WTC11 (cell line): ENCODE measurements at regions not wholly inside any gene's neighbourhood (a gene's known extent, or its start where the extent isn't known, plus 50 kb on each side); places are given as distances from the start of the nearest gene placed in this dataset.
A peak's percentile ranks its signal among the peaks of the same experiment; 100 is the strongest.

Source experiments
- ATAC-seq: fragments of 200-7000 bp; cut with Tn5 transposase; 2 replicates; pipeline ENCODE4 v1.10.0; 2021; ENCODE audit warnings: mild to moderate bottlenecking, moderate library complexity
- CTCF ChIA-PET: fragments of 300-600 bp; sonication (Branson Sonifier 250); formaldehyde crosslinking; loops from one replicate; lab custom pipeline; 2021; ENCODE audit warnings: antibody characterized with exemption; lab: Charles Lee
- POLR2A ChIA-PET: fragments of 350-600 bp; sonication (Branson Sonifier 250); formaldehyde crosslinking; loops from one replicate; lab custom pipeline; 2021; ENCODE audit warnings: antibody characterized with exemption; lab: Charles Lee
- DNase-seq: peaks from one replicate; pipeline ENCODE4 v3.0.0; 2021; ENCODE audit warnings: low spot score
- H3K27ac Mint-ChIP-seq: 2 replicates; pipeline ENCODE4 v1.8.0; 2021; ENCODE audit warnings: mixed read lengths
- H3K27me3 Mint-ChIP-seq: 2 replicates; pipeline ENCODE4 v1.8.0; 2021; ENCODE audit warnings: low read depth, mild to moderate bottlenecking, moderate library complexity, mixed read lengths
- H3K36me3 Mint-ChIP-seq: 2 replicates; pipeline ENCODE4 v1.8.0; 2021; ENCODE audit warnings: mixed read lengths
- H3K4me1 Mint-ChIP-seq: 2 replicates; pipeline ENCODE4 v1.8.0; 2022; ENCODE audit warnings: mixed read lengths
- H3K4me3 Mint-ChIP-seq: 2 replicates; pipeline ENCODE4 v1.8.0; 2021; ENCODE audit warnings: mild to moderate bottlenecking, moderate library complexity, mixed read lengths
- H3K9me3 Mint-ChIP-seq: 2 replicates; pipeline ENCODE4 v1.8.0; 2021; ENCODE audit warnings: mixed read lengths
- CREM ChIP-seq: sonication (generic); formaldehyde crosslinking; IDR thresholded peaks from 2 replicates; pipeline ENCODE4 v1.8.1; 2022; ENCODE audit warnings: mild to moderate bottlenecking, missing genetic modification reagents, moderate library complexity
- EMX1 ChIP-seq: fragments of 250-450 bp; sonication (Bioruptor Pico); IDR thresholded peaks from 2 replicates; pipeline ENCODE4 v1.8.0; 2021; ENCODE audit warnings: mild to moderate bottlenecking
- FOXK1 ChIP-seq: sonication (generic); formaldehyde crosslinking; IDR thresholded peaks from 2 replicates; pipeline ENCODE4 v1.8.0; 2022; ENCODE audit warnings: mild to moderate bottlenecking, moderate library complexity, missing genetic modification reagents
- FOXP1 ChIP-seq: sonication (generic); formaldehyde crosslinking; IDR thresholded peaks from 2 replicates; pipeline ENCODE4 v1.8.0; 2022; ENCODE audit warnings: missing genetic modification reagents, mild to moderate bottlenecking, moderate library complexity, borderline replicate concordance
- GABPB1 ChIP-seq: sonication (generic); formaldehyde crosslinking; IDR thresholded peaks from 2 replicates; pipeline ENCODE4 v1.8.1; 2023; ENCODE audit warnings: mild to moderate bottlenecking, missing genetic modification reagents
- IRF2 ChIP-seq: sonication (generic); formaldehyde crosslinking; IDR thresholded peaks from 2 replicates; pipeline ENCODE4 v1.8.0; 2022; ENCODE audit warnings: low read depth, missing genetic modification reagents, borderline replicate concordance
- JUN ChIP-seq: sonication (generic); formaldehyde crosslinking; IDR thresholded peaks from 2 replicates; pipeline ENCODE4 v1.8.0; 2023; ENCODE audit warnings: mild to moderate bottlenecking, missing genetic modification reagents
- KAT7 ChIP-seq: sonication (generic); formaldehyde crosslinking; IDR thresholded peaks from 2 replicates; pipeline ENCODE4 v1.8.1; 2023; ENCODE audit warnings: missing genetic modification reagents, mild to moderate bottlenecking, borderline replicate concordance
- MXD4 ChIP-seq: fragments of 250-450 bp; sonication (Bioruptor Pico); IDR thresholded peaks from 2 replicates; pipeline ENCODE4 v1.8.0; 2021; ENCODE audit warnings: mild to moderate bottlenecking, moderate library complexity, borderline replicate concordance
- MYBL2 ChIP-seq: sonication (generic); formaldehyde crosslinking; IDR thresholded peaks from 2 replicates; pipeline ENCODE4 v1.8.1; 2023; ENCODE audit warnings: mild to moderate bottlenecking, moderate library complexity, missing genetic modification reagents
- NR3C1 ChIP-seq: sonication (generic); formaldehyde crosslinking; conservative IDR thresholded peaks from 2 replicates; pipeline ENCODE4 v1.8.1; 2023; ENCODE audit warnings: low read depth, mild to moderate bottlenecking, missing genetic modification reagents
- RORB ChIP-seq: fragments of 250-450 bp; sonication (Bioruptor Pico); IDR thresholded peaks from 2 replicates; pipeline ENCODE4 v1.9.0; 2021; ENCODE audit warnings: mild to moderate bottlenecking
- ZNF263 ChIP-seq: sonication (generic); formaldehyde crosslinking; IDR thresholded peaks from 2 replicates; pipeline ENCODE4 v1.8.1; 2022; ENCODE audit warnings: low read depth, mild to moderate bottlenecking, moderate library complexity, missing genetic modification reagents
- ZNF396 ChIP-seq: fragments of 250-450 bp; sonication (Bioruptor Pico); IDR thresholded peaks from 2 replicates; pipeline ENCODE4 v1.8.0; 2021; ENCODE audit warnings: mild to moderate bottlenecking, moderate library complexity, borderline replicate concordance
- ZNF416 ChIP-seq: fragments of 250-450 bp; sonication (Bioruptor Pico); IDR thresholded peaks from 2 replicates; pipeline ENCODE4 v1.9.0; 2021; ENCODE audit warnings: mild to moderate bottlenecking, inconsistent platforms
- ZNF423 ChIP-seq: fragments of 250-450 bp; sonication (Bioruptor Pico); IDR thresholded peaks from 2 replicates; pipeline ENCODE4 v2.1.2; 2022; ENCODE audit warnings: mild to moderate bottlenecking, moderate library complexity
- TF ChIP-seq, protein P1 (sequence below): sonication (generic); formaldehyde crosslinking; IDR thresholded peaks from 2 replicates; pipeline ENCODE4 v1.8.1; 2023; ENCODE audit warnings: mild to moderate bottlenecking, moderate library complexity, missing genetic modification reagents
- TF ChIP-seq, protein P2 (sequence below): fragments of 250-450 bp; sonication (Bioruptor Pico); IDR thresholded peaks from 2 replicates; pipeline ENCODE4 v1.9.0; 2021; ENCODE audit warnings: mild to moderate bottlenecking
- TF ChIP-seq, protein P3 (sequence below): sonication (generic); formaldehyde crosslinking; IDR thresholded peaks from 2 replicates; pipeline ENCODE4 v1.8.0; 2022; ENCODE audit warnings: mild to moderate bottlenecking, missing genetic modification reagents
- TF ChIP-seq, protein P4 (sequence below): sonication (generic); formaldehyde crosslinking; IDR thresholded peaks from 2 replicates; pipeline ENCODE4 v1.8.0; 2023; ENCODE audit warnings: missing genetic modification reagents
- TF ChIP-seq, protein P5 (sequence below): fragments of 250-450 bp; sonication (Bioruptor Pico); IDR thresholded peaks from 2 replicates; pipeline ENCODE4 v1.9.0; 2021; ENCODE audit warnings: mild to moderate bottlenecking

DNA sequence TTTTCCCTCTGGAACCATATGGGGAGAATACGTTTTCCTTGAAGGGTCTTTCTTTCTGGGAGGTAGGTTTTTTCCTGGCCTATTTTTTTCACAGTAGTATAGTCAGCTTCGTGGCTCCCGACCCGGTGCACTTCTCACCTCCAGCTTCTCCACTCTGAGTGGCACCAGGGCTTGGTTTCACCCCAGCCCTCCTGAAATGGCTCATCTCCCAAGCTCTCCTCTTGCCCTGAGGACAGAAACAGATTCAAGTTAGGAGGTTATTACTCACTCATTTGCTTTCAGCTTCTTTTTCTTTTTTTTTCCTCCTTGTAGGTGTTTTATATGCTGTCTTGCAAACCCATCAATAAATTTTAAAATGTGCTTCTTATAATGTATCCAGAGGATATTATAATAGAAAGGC is 199.3 kb downstream of the RFC3 start (continued):
- TF ChIP-seq NR3C1 (CRISPR knock-in tag) (no peak), MXD4 (CRISPR knock-in tag) (no peak), ZNF423 (no peak)

DNA sequence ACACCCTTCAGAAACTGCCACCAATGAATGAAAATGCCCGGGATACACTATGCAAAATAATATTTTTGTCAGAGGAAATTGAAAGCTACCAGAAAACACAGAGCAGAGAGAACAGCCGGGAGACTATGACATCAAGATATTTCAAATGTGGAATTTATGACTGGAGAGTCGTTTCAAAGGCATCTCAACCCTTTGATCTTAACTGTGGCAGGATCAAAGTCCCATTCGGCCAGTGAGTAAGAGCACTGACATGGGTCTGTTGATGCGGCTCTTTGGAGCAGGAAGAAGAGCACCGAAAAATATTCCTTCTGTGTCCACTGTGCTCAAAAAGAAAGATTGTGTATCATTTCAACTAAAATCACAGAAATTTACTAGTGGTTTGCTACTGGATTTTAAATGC is 201.9 kb downstream of the RFC3 start:
- Mint-ChIP-seq H3K27ac (no peak overlapping the region), H3K27me3 (no peaks in the 10 kb centered on the region)
- TF ChIP-seq GABPB1 (CRISPR knock-in tag) (0 out of 2 replicates have a peak, but pooled peaks have one; percentile 38), ZNF263 (CRISPR knock-in tag) (no peak), KAT7 (CRISPR knock-in tag) (no peak)
- TF ChIP-seq, protein P1, sequence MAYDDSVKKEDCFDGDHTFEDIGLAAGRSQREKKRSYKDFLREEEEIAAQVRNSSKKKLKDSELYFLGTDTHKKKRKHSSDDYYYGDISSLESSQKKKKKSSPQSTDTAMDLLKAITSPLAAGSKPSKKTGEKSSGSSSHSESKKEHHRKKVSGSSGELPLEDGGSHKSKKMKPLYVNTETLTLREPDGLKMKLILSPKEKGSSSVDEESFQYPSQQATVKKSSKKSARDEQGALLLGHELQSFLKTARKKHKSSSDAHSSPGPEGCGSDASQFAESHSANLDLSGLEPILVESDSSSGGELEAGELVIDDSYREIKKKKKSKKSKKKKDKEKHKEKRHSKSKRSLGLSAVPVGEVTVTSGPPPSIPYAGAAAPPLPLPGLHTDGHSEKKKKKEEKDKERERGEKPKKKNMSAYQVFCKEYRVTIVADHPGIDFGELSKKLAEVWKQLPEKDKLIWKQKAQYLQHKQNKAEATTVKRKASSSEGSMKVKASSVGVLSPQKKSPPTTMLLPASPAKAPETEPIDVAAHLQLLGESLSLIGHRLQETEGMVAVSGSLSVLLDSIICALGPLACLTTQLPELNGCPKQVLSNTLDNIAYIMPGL (CRISPR knock-in tag) = no peak
- TF ChIP-seq, all 79 proteins: peak for 1
- DNase-seq = no peak
- ChIA-PET CTCF (no interaction called here), POLR2A (no interaction called here)
- H3K4me1 Mint-ChIP-seq = no peaks in the 10 kb centered on the region
- H3K36me3 Mint-ChIP-seq = peaks cover 19% of the 10 kb centered on the region
- no peak for ATAC-seq
- no peak overlapping the region for H3K4me3 Mint-ChIP-seq
- peaks cover 40% of the 10 kb centered on the region for H3K9me3 Mint-ChIP-seq

DNA sequence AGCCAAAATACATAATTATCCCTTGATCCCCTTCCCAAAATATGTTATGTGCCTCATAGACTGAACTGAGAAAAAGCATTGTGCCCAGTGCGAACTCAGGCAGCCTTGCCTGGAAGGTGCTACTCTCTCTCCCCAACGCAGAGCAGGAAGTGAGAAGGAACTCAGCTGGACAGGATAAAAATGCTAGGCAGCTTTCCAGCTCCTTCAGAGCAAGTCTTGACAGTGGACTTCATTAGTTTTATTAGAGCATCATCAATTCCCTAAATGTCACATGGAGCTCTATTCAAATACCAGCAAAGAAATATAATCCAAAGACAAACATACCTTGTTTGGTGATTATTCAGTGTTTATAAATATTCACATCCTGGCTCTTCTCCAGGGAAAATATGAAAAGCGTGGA is 202.4 kb downstream of the RFC3 start:
- no peak for DNase-seq
- H3K36me3 Mint-ChIP-seq = peaks cover 19% of the 10 kb centered on the region

DNA sequence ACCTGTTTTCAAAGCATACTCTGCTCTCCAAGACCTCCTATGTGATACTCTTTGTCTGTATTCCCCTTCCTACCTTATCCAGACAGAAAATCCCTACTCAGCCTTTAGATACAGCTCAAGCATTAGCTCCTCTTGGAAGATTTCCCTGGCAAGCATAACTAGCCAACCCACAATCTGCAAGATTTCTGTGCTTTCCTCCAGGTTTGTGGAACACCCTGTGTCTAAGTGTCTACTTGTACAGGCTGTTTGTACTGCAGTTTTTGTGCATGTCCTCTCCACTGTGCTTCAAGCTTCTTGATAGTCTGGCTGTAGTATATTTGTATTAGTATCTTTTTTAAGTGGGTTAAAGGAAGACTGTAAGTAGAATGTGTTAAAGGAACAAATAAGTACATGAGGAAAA is 203.7 kb downstream of the RFC3 start:
- Mint-ChIP-seq H3K4me1 (no peaks in the 10 kb centered on the region), H3K27me3 (no peaks in the 10 kb centered on the region), H3K4me3 (no peak overlapping the region), H3K27ac (no peak overlapping the region), H3K9me3 (peaks cover 52% of the 10 kb centered on the region), H3K36me3 (peaks cover 26% of the 10 kb centered on the region)
- ChIA-PET POLR2A (no interaction called here), CTCF (no interaction called here)
- DNase-seq = no peak
- TF ChIP-seq, protein P2, sequence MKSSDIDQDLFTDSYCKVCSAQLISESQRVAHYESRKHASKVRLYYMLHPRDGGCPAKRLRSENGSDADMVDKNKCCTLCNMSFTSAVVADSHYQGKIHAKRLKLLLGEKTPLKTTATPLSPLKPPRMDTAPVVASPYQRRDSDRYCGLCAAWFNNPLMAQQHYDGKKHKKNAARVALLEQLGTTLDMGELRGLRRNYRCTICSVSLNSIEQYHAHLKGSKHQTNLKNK = no peak
- TF ChIP-seq ZNF416 (CRISPR knock-in tag) (no peak), ZNF396 (CRISPR knock-in tag) (no peak), FOXP1 (CRISPR knock-in tag) (no peak), JUN (CRISPR knock-in tag) (no peak), EMX1 (no peak), MYBL2 (CRISPR knock-in tag) (no peak), FOXK1 (CRISPR knock-in tag) (no peak)
- ATAC-seq = no peak

More for the DNA sequence above, 202.4 kb downstream of the RFC3 start:
- Mint-ChIP-seq H3K4me3 (no peak overlapping the region), H3K27me3 (no peaks in the 10 kb centered on the region), H3K9me3 (peaks cover 41% of the 10 kb centered on the region), H3K4me1 (no peaks in the 10 kb centered on the region), H3K27ac (no peak overlapping the region)
- no peak for ATAC-seq
- CTCF ChIA-PET = no interaction called here
- no peak for TF ChIP-seq EMX1
- POLR2A ChIA-PET = no interaction called here

DNA sequence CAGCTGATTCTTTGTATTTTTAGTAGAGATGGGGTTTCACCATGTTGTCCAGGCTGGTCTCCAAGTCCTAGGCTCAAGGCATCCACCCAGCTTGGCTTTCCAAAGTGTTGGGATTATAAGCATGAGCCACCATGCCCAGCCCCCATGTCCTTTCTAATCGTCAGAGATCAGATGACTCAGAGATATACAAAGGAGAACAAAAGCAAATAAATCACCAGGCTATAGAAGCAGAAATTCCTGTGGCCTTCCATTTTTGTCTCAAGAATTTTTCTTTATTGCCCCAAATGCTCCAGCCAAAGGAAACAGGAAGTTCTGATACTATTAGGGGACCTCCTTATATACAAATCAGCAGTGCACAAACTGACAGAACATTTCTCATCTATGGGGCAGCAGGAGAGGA is 207.8 kb downstream of the RFC3 start:
- DNase-seq (no peak), ATAC-seq (no peak)
- H3K27ac Mint-ChIP-seq = no peak overlapping the region
- H3K4me3 Mint-ChIP-seq = no peak overlapping the region
- ChIA-PET CTCF (no interaction called here), POLR2A (no interaction called here)
- H3K27me3 Mint-ChIP-seq = no peaks in the 10 kb centered on the region
- H3K4me1 Mint-ChIP-seq = no peaks in the 10 kb centered on the region
- peaks cover 73% of the 10 kb centered on the region for H3K9me3 Mint-ChIP-seq
- peaks cover 25% of the 10 kb centered on the region for H3K36me3 Mint-ChIP-seq
- TF ChIP-seq RORB (CRISPR knock-in tag) (no peak), CREM (no peak), IRF2 (no peak)
- TF ChIP-seq, protein P3, sequence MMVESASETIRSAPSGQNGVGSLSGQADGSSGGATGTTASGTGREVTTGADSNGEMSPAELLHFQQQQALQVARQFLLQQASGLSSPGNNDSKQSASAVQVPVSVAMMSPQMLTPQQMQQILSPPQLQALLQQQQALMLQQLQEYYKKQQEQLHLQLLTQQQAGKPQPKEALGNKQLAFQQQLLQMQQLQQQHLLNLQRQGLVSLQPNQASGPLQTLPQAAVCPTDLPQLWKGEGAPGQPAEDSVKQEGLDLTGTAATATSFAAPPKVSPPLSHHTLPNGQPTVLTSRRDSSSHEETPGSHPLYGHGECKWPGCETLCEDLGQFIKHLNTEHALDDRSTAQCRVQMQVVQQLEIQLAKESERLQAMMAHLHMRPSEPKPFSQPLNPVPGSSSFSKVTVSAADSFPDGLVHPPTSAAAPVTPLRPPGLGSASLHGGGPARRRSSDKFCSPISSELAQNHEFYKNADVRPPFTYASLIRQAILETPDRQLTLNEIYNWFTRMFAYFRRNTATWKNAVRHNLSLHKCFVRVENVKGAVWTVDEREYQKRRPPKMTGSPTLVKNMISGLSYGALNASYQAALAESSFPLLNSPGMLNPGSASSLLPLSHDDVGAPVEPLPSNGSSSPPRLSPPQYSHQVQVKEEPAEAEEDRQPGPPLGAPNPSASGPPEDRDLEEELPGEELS (CRISPR knock-in tag) = no peak
- TF ChIP-seq, protein P4, sequence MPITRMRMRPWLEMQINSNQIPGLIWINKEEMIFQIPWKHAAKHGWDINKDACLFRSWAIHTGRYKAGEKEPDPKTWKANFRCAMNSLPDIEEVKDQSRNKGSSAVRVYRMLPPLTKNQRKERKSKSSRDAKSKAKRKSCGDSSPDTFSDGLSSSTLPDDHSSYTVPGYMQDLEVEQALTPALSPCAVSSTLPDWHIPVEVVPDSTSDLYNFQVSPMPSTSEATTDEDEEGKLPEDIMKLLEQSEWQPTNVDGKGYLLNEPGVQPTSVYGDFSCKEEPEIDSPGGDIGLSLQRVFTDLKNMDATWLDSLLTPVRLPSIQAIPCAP (CRISPR knock-in tag) = no peak
- TF ChIP-seq, protein P5, sequence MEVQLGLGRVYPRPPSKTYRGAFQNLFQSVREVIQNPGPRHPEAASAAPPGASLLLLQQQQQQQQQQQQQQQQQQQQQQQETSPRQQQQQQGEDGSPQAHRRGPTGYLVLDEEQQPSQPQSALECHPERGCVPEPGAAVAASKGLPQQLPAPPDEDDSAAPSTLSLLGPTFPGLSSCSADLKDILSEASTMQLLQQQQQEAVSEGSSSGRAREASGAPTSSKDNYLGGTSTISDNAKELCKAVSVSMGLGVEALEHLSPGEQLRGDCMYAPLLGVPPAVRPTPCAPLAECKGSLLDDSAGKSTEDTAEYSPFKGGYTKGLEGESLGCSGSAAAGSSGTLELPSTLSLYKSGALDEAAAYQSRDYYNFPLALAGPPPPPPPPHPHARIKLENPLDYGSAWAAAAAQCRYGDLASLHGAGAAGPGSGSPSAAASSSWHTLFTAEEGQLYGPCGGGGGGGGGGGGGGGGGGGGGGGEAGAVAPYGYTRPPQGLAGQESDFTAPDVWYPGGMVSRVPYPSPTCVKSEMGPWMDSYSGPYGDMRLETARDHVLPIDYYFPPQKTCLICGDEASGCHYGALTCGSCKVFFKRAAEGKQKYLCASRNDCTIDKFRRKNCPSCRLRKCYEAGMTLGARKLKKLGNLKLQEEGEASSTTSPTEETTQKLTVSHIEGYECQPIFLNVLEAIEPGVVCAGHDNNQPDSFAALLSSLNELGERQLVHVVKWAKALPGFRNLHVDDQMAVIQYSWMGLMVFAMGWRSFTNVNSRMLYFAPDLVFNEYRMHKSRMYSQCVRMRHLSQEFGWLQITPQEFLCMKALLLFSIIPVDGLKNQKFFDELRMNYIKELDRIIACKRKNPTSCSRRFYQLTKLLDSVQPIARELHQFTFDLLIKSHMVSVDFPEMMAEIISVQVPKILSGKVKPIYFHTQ = no peak
